ENCODE measurements at regions not wholly inside any gene's neighbourhood (a gene's known extent, or its start where the extent isn't known, plus 50 kb on each side); places are given as distances from the start of the nearest gene placed in this dataset.
A peak's percentile ranks its signal among the peaks of the same experiment; 100 is the strongest.

- WGBS (ENCODE audit: extremely low coverage, insufficient coverage, insufficient read length), result no CpG with 5 or more reads among the region's 2 CpGs
- Histone ChIP-seq H4K91ac (ENCODE audit: low read depth, low read length) (no peak overlapping the region), H3K18ac (ENCODE audit: low read length) (no peak overlapping the region), H3K27me3 (ENCODE audit: insufficient read depth, low read length) (no peaks in the 10 kb centered on the region), H3K27ac (ENCODE audit: low read depth, low read length) (no peak overlapping the region), H3K4me3 (ENCODE audit: low read depth, low read length) (no peak overlapping the region), H3K36me3 (ENCODE audit: control insufficient read depth in 1 of 2, insufficient read depth in 2 of 2, low read length in 2 of 2) (no peaks in the 10 kb centered on the region), H4K8ac (ENCODE audit: low read depth, low read length) (no peak overlapping the region), H3K4ac (ENCODE audit: low read depth, low read length) (no peak overlapping the region), H3K9me3 (ENCODE audit: insufficient read depth, low read depth, low read length) (no peaks in the 10 kb centered on the region), H3K23ac (ENCODE audit: low read length) (no peak overlapping the region), H2BK12ac (ENCODE audit: low read length) (no peak overlapping the region), H2BK120ac (ENCODE audit: insufficient read depth, low read length, poor library complexity) (no peak overlapping the region), H2AK5ac (ENCODE audit: low read length) (no peak overlapping the region), H3K79me2 (ENCODE audit: control insufficient read depth, insufficient read depth, low read length, poor library complexity) (no peaks in the 10 kb centered on the region), H2AFZ (ENCODE audit: insufficient read depth, low read length, poor library complexity) (no peak overlapping the region), H2BK5ac (ENCODE audit: low read depth, low read length, poor library complexity) (no peak overlapping the region), H3K9ac (ENCODE audit: low read length) (no peak overlapping the region), H3K14ac (ENCODE audit: low read length) (no peak overlapping the region), H3K4me1 (ENCODE audit: control insufficient read depth in 1 of 2, insufficient read depth in 2 of 2, low read length in 2 of 2) (no peaks in the 10 kb centered on the region), H3K4me2 (ENCODE audit: low read length) (no peak overlapping the region), H4K12ac (ENCODE audit: low read depth, low read length) (no peak overlapping the region), H3K79me1 (ENCODE audit: low read length) (no peaks in the 10 kb centered on the region)
- DNase-seq, result peak in 1 of 2 donors; percentile 48
Measured at GRCh38 chr3:178131801-178132200, 404.4 kb upstream of the KCNMB2 start.

- no peak overlapping the region for H2BK12ac ChIP-seq (ENCODE audit: low read length)
- H4K12ac ChIP-seq (ENCODE audit: low read depth, low read length), result no peak overlapping the region
- no peaks in the 10 kb centered on the region for H3K79me2 ChIP-seq (ENCODE audit: control insufficient read depth, insufficient read depth, low read length, poor library complexity)
- no peak overlapping the region for H3K4me2 ChIP-seq (ENCODE audit: low read length)
- H3K4me1 ChIP-seq (ENCODE audit: control insufficient read depth in 1 of 2, insufficient read depth in 2 of 2, low read length in 2 of 2), result no peaks in the 10 kb centered on the region
- no peaks in the 10 kb centered on the region for H3K9me3 ChIP-seq (ENCODE audit: insufficient read depth, low read depth, low read length)
- H3K4me3 ChIP-seq (ENCODE audit: low read depth, low read length), result no peak overlapping the region
- no CpG with 5 or more reads among the region's 4 CpGs for WGBS (ENCODE audit: extremely low coverage, insufficient coverage, insufficient read length)
- no peak overlapping the region for H2BK120ac ChIP-seq (ENCODE audit: insufficient read depth, low read length, poor library complexity)
- H3K27me3 ChIP-seq (ENCODE audit: insufficient read depth, low read length), result no peaks in the 10 kb centered on the region
- no peak overlapping the region for H3K14ac ChIP-seq (ENCODE audit: low read length)
- H3K18ac ChIP-seq (ENCODE audit: low read length), result no peak overlapping the region
- H2AK5ac ChIP-seq (ENCODE audit: low read length), result no peak overlapping the region
- no peak overlapping the region for H3K9ac ChIP-seq (ENCODE audit: low read length)
- no peak overlapping the region for H2AFZ ChIP-seq (ENCODE audit: insufficient read depth, low read length, poor library complexity)
- no peak overlapping the region for H4K91ac ChIP-seq (ENCODE audit: low read depth, low read length)
- H2BK5ac ChIP-seq (ENCODE audit: low read depth, low read length, poor library complexity), result no peak overlapping the region
- H3K79me1 ChIP-seq (ENCODE audit: low read length), result no peaks in the 10 kb centered on the region
- no peak for DNase-seq
- no peak overlapping the region for H4K8ac ChIP-seq (ENCODE audit: low read depth, low read length)
- no peak overlapping the region for H3K27ac ChIP-seq (ENCODE audit: low read depth, low read length)
- H3K36me3 ChIP-seq (ENCODE audit: control insufficient read depth in 1 of 2, insufficient read depth in 2 of 2, low read length in 2 of 2), result no peaks in the 10 kb centered on the region
- H3K4ac ChIP-seq (ENCODE audit: low read depth, low read length), result no peak overlapping the region
- no peak overlapping the region for H3K23ac ChIP-seq (ENCODE audit: low read length)
Measured at GRCh38 chr3:178137206-178137605, 399.0 kb upstream of the KCNMB2 start.

- Histone ChIP-seq H3K4me3 (ENCODE audit: low read depth, low read length) (no peak overlapping the region), H3K4ac (ENCODE audit: low read depth, low read length) (no peak overlapping the region), H3K27me3 (ENCODE audit: insufficient read depth, low read length) (no peaks in the 10 kb centered on the region), H3K27ac (ENCODE audit: low read depth, low read length) (no peak overlapping the region), H3K9ac (ENCODE audit: low read length) (no peak overlapping the region), H3K23ac (ENCODE audit: low read length) (no peak overlapping the region), H4K8ac (ENCODE audit: low read depth, low read length) (no peak overlapping the region), H2AK5ac (ENCODE audit: low read length) (no peak overlapping the region), H3K9me3 (ENCODE audit: insufficient read depth, low read depth, low read length) (no peaks in the 10 kb centered on the region), H3K18ac (ENCODE audit: low read length) (no peak overlapping the region), H2BK12ac (ENCODE audit: low read length) (no peak overlapping the region), H3K79me1 (ENCODE audit: low read length) (no peaks in the 10 kb centered on the region), H2AFZ (ENCODE audit: insufficient read depth, low read length, poor library complexity) (no peak overlapping the region), H3K36me3 (ENCODE audit: control insufficient read depth in 1 of 2, insufficient read depth in 2 of 2, low read length in 2 of 2) (no peaks in the 10 kb centered on the region), H4K91ac (ENCODE audit: low read depth, low read length) (no peak overlapping the region), H2BK5ac (ENCODE audit: low read depth, low read length, poor library complexity) (no peak overlapping the region), H3K4me1 (ENCODE audit: control insufficient read depth in 1 of 2, insufficient read depth in 2 of 2, low read length in 2 of 2) (no peaks in the 10 kb centered on the region), H2BK120ac (ENCODE audit: insufficient read depth, low read length, poor library complexity) (no peak overlapping the region), H4K12ac (ENCODE audit: low read depth, low read length) (no peak overlapping the region), H3K14ac (ENCODE audit: low read length) (no peak overlapping the region), H3K4me2 (ENCODE audit: low read length) (no peak overlapping the region), H3K79me2 (ENCODE audit: control insufficient read depth, insufficient read depth, low read length, poor library complexity) (no peaks in the 10 kb centered on the region)
- WGBS (ENCODE audit: extremely low coverage, insufficient coverage, insufficient read length), result no CpG with 5 or more reads among the region's 3 CpGs
- no peak for DNase-seq
Measured at GRCh38 chr3:178137831-178138230, 398.4 kb upstream of the KCNMB2 start.

- Histone ChIP-seq H2BK120ac (ENCODE audit: insufficient read depth, low read length, poor library complexity) (no peak overlapping the region), H2BK12ac (ENCODE audit: low read length) (no peak overlapping the region), H2BK5ac (ENCODE audit: low read depth, low read length, poor library complexity) (no peak overlapping the region), H3K36me3 (ENCODE audit: control insufficient read depth in 1 of 2, insufficient read depth in 2 of 2, low read length in 2 of 2) (no peaks in the 10 kb centered on the region), H4K91ac (ENCODE audit: low read depth, low read length) (no peak overlapping the region), H3K79me2 (ENCODE audit: control insufficient read depth, insufficient read depth, low read length, poor library complexity) (no peaks in the 10 kb centered on the region), H3K9me3 (ENCODE audit: insufficient read depth, low read depth, low read length) (no peaks in the 10 kb centered on the region), H2AFZ (ENCODE audit: insufficient read depth, low read length, poor library complexity) (no peak overlapping the region), H3K4ac (ENCODE audit: low read depth, low read length) (no peak overlapping the region), H3K9ac (ENCODE audit: low read length) (no peak overlapping the region), H3K23ac (ENCODE audit: low read length) (no peak overlapping the region), H4K12ac (ENCODE audit: low read depth, low read length) (no peak overlapping the region), H3K4me2 (ENCODE audit: low read length) (no peak overlapping the region), H3K4me3 (ENCODE audit: low read depth, low read length) (no peak overlapping the region), H3K14ac (ENCODE audit: low read length) (no peak overlapping the region), H2AK5ac (ENCODE audit: low read length) (no peak overlapping the region), H4K8ac (ENCODE audit: low read depth, low read length) (no peak overlapping the region), H3K79me1 (ENCODE audit: low read length) (peaks cover 4% of the 10 kb centered on the region), H3K27ac (ENCODE audit: low read depth, low read length) (no peak overlapping the region), H3K27me3 (ENCODE audit: insufficient read depth, low read length) (no peaks in the 10 kb centered on the region), H3K4me1 (ENCODE audit: control insufficient read depth in 1 of 2, insufficient read depth in 2 of 2, low read length in 2 of 2) (peaks cover 0 to 2% of the 10 kb centered on the region in 2 experiments), H3K18ac (ENCODE audit: low read length) (no peak overlapping the region)
- no peak for DNase-seq
Measured at GRCh38 chr3:178139116-178139515, 397.1 kb upstream of the KCNMB2 start.

Data from trophoblast cell (in vitro differentiated cells and primary cell).